ENCODE measurements at regions not wholly inside any gene's neighbourhood (a gene's known extent, or its start where the extent isn't known, plus 50 kb on each side); places are given as distances from the start of the nearest gene placed in this dataset.

- TF ChIP-seq CTCF (IDR thresholded peaks at IDR 0.05) (no peak), POLR2A (IDR thresholded peaks at IDR 0.05) (no peak)
These were observed 52.7 kb upstream of the FRMPD3 start for GRCh38 chrX:107396783-107397182.
